IMR-90 (cell line): ENCODE measurements at regions not wholly inside any gene's neighbourhood (a gene's known extent, or its start where the extent isn't known, plus 50 kb on each side); places are given as distances from the start of the nearest gene placed in this dataset.

Source experiments
- ATAC-seq: fragments of 200-7000 bp; cut with Tn5 transposase; 2 replicates; pipeline ENCODE4 v1.9.1; 2020; ENCODE audit warnings: low read depth, mild to moderate bottlenecking, moderate library complexity
- BruUV-seq: library from RNA; stranded (reverse); fragments of 400-500 nt; replicated peaks from 2 replicates; lab custom pipeline; 2021; lab: Mats Ljungman, UMichigan
- CTCF ChIA-PET: fragments of 300-600 bp; formaldehyde crosslinking; extraction: SDS; loops from one replicate; lab custom pipeline; 2021; ENCODE audit warnings: antibody characterized with exemption; lab: Yijun Ruan, JAX
- POLR2A ChIA-PET: fragments of 300-600 bp; sonication (Branson Sonifier 250); formaldehyde crosslinking; loops from one replicate; lab custom pipeline; 2022; ENCODE audit warnings: antibody characterized with exemption; ENCODE audit not compliant: unreplicated experiment; lab: Charles Lee
- DNase-seq: peaks from one replicate; pipeline ENCODE4 v3.0.0; 2013
- H2AFZ ChIP-seq: replicated peaks from 2 replicates; pipeline ENCODE3; 2013; ENCODE audit warnings: low read length, mild to moderate bottlenecking; ENCODE audit not compliant: poor library complexity
- H2AK5ac ChIP-seq: 2 replicates; pipeline ENCODE4 v1.6.1; 2013; ENCODE audit warnings: low read depth, low read length, inconsistent platforms
- H2AK9ac ChIP-seq: replicated peaks from 2 replicates; pipeline ENCODE3; 2013; ENCODE audit warnings: mild to moderate bottlenecking, low read depth, low read length, moderate library complexity; ENCODE audit not compliant: poor library complexity
- H2BK120ac ChIP-seq: 2 replicates; pipeline ENCODE4 v1.6.1; 2013; ENCODE audit warnings: low read depth, low read length, inconsistent platforms
- H2BK15ac ChIP-seq: 3 replicates; pipeline ENCODE4 v1.6.1; 2013; ENCODE audit warnings: low read depth, low read length, inconsistent platforms
- H2BK20ac ChIP-seq: 2 replicates; pipeline ENCODE4 v1.6.1; 2013; ENCODE audit warnings: low read depth, mild to moderate bottlenecking, inconsistent platforms, low read length, moderate library complexity
- H2BK5ac ChIP-seq: 2 replicates; pipeline ENCODE4 v1.6.1; 2013; ENCODE audit warnings: mild to moderate bottlenecking, low read depth, low read length, inconsistent platforms; ENCODE audit not compliant: poor library complexity, severe bottlenecking
- H3K14ac ChIP-seq: replicated peaks from 2 replicates; pipeline ENCODE4 v1.6.1; 2013; ENCODE audit warnings: low read depth, low read length, inconsistent platforms
- H3K18ac ChIP-seq: 2 replicates; pipeline ENCODE4 v1.6.1; 2013; ENCODE audit warnings: low read depth, low read length, control low read depth
- H3K23ac ChIP-seq: 2 replicates; pipeline ENCODE4 v1.6.1; 2013; ENCODE audit warnings: low read depth, low read length, inconsistent platforms
- H3K27ac ChIP-seq: 2 replicates; pipeline ENCODE4 v1.5.1; 2013; ENCODE audit warnings: mild to moderate bottlenecking, control low read depth, low read length; ENCODE audit not compliant: insufficient read depth
- H3K27me3 ChIP-seq: 2 replicates; pipeline ENCODE4 v1.6.1; 2013; ENCODE audit warnings: low read length; ENCODE audit not compliant: control insufficient read depth, insufficient read depth
- H3K36me3 ChIP-seq: 2 replicates; pipeline ENCODE4 v1.6.1; 2013; ENCODE audit warnings: low read length, mixed read lengths; ENCODE audit not compliant: control insufficient read depth, insufficient read depth
- H3K4ac ChIP-seq: 2 replicates; pipeline ENCODE4 v1.6.1; 2013; ENCODE audit warnings: low read depth, low read length, inconsistent platforms
- H3K4me1 ChIP-seq: 2 replicates; pipeline ENCODE4 v1.6.1; 2013; ENCODE audit warnings: low read length, mixed read lengths; ENCODE audit not compliant: control insufficient read depth, insufficient read depth
- H3K4me2 ChIP-seq: 2 replicates; pipeline ENCODE4 v1.6.1; 2013; ENCODE audit warnings: low read depth, mild to moderate bottlenecking, control low read depth, low read length, moderate library complexity
- H3K4me3 ChIP-seq: 2 replicates; pipeline ENCODE4 v1.5.1; 2013; ENCODE audit warnings: low read depth, mild to moderate bottlenecking, control low read depth, low read length, moderate library complexity; ENCODE audit not compliant: insufficient read depth
- H3K56ac ChIP-seq: 2 replicates; pipeline ENCODE4 v1.6.1; 2013; ENCODE audit warnings: low read length, inconsistent platforms; ENCODE audit not compliant: insufficient read depth; ENCODE audit errors: extremely low read depth
- H3K79me1 ChIP-seq, 2 experiments: 2 replicates each; pipeline ENCODE4 v1.6.1; 2013; ENCODE audit warnings: low read length in 2 of 2, inconsistent platforms in 1 of 2, low read depth in 1 of 2
- H3K9ac ChIP-seq: 2 replicates; pipeline ENCODE4 v1.6.1; 2013; ENCODE audit warnings: low read depth, low read length, control low read depth
- H3K9me1 ChIP-seq: 2 replicates; pipeline ENCODE4 v1.6.1; 2013; ENCODE audit warnings: low read length, inconsistent platforms; ENCODE audit not compliant: insufficient read depth
- H3K9me3 ChIP-seq: 2 replicates; pipeline ENCODE4 v1.6.1; 2013; ENCODE audit warnings: low read length; ENCODE audit not compliant: control insufficient read depth, insufficient read depth
- H4K20me1 ChIP-seq: 2 replicates; pipeline ENCODE4 v1.6.1; 2013; ENCODE audit warnings: low read length, inconsistent platforms; ENCODE audit not compliant: insufficient read depth
- H4K5ac ChIP-seq: 2 replicates; pipeline ENCODE4 v1.6.1; 2013; ENCODE audit warnings: mild to moderate bottlenecking, low read depth, low read length, control low read depth
- H4K8ac ChIP-seq, 2 experiments: 2 replicates each; pipeline ENCODE4 v1.6.1; 2013; ENCODE audit warnings: low read depth in 2 of 2, low read length in 2 of 2, control low read depth in 1 of 2, inconsistent platforms in 1 of 2
- H4K91ac ChIP-seq: 2 replicates; pipeline ENCODE4 v1.6.1; 2013; ENCODE audit warnings: low read depth, low read length, inconsistent platforms; ENCODE audit not compliant: insufficient read depth
- CEBPB ChIP-seq: IDR thresholded peaks from 2 replicates; pipeline ENCODE4 v1.6.1; 2012; ENCODE audit warnings: low read depth, low read length, improper control_type of control experiment
- POLR2A ChIP-seq: IDR thresholded peaks from 2 replicates; pipeline ENCODE4 v1.6.1; 2012; ENCODE audit warnings: mild to moderate bottlenecking, low read depth, low read length
- RAD21 ChIP-seq: IDR thresholded peaks from 2 replicates; pipeline ENCODE4 v1.6.1; 2012; ENCODE audit warnings: low read length, improper control_type of control experiment
- WGBS, 2 experiments: methylation state at CpG; one replicate each; pipeline versions ENCODE4 v1.1.5 to v1.1.7; 2013; ENCODE audit warnings: missing lambda C conversion rate in 2 of 2; ENCODE audit not compliant: insufficient read length in 1 of 2; ENCODE audit errors: extremely low coverage in 2 of 2; 5-methylcytosine and 5-hydroxymethylcytosine counted together
- dilution Hi-C: fragments of 300-500 bp; cut with HindIII; formaldehyde crosslinking; loops from one replicate; pipeline ENCODE4 v1.14.3; 2018; ENCODE audit warnings: low sequenced_read_pairs; ENCODE audit not compliant: unreplicated experiment
- in situ Hi-C: fragments of 300-500 bp; cut with MboI; formaldehyde crosslinking; loops from 3 replicates; pipeline ENCODE4 v1.14.3; 2019; ENCODE audit warnings: low sequenced_read_pairs, inconsistent platforms, mixed read lengths
- intact Hi-C: fragments of 100-400 bp; cut with micrococcal nuclease; formaldehyde crosslinking; loops from 2 replicates; pipeline ENCODE4 v1.10.0; 2022

- in situ Hi-C loops (loop anchor here (10.0 kb wide), 1 partner anchor 58 kb away; no protein-coding TSS in a partner anchor), intact Hi-C loops (no loop called here), dilution Hi-C loops (no loop called here)
- Histone ChIP-seq H2AFZ (no peak overlapping the region), H4K8ac (peak overlapping the region; percentile 9 to 55; a peak in 3 of 4 replicates), H2AK9ac (no peak overlapping the region), H4K5ac (peak overlapping the region; percentile 98), H4K91ac (peak overlapping the region; percentile 93), H3K23ac (peak overlapping the region; percentile 11; the same call in 1 of the 2 replicates), H3K4me2 (no peak overlapping the region), H3K36me3 (no peaks in the 10 kb centered on the region), H2BK120ac (peak overlapping the region; percentile 94), H3K4me3 (no peak overlapping the region), H4K20me1 (no peaks in the 10 kb centered on the region), H2BK15ac (peak overlapping the region; percentile 74), H2BK5ac (peak overlapping the region; percentile 99), H3K79me1 (peaks cover 6 to 11% of the 10 kb centered on the region in 2 experiments), H3K18ac (peak overlapping the region; percentile 93), H3K27me3 (no peaks in the 10 kb centered on the region), H3K27ac (peak overlapping the region; percentile 91), H3K9ac (no peak overlapping the region), H3K9me3 (no peaks in the 10 kb centered on the region), H2BK20ac (peak overlapping the region; percentile 97), H3K14ac (peak overlapping the region; percentile 45), H3K4ac (peak overlapping the region; percentile 87), H3K4me1 (peaks cover 24% of the 10 kb centered on the region), H3K9me1 (peaks cover 4% of the 10 kb centered on the region; the same call in 1 of the 2 replicates), H2AK5ac (peak overlapping the region; percentile 90), H3K56ac (0 out of 2 replicates have a peak overlapping the region, but pooled peaks have one; percentile 6)
- ChIA-PET POLR2A (no interaction called here), CTCF (interaction anchor here (0.5 to 0.6 kb wide), 2 partner anchors 20 to 207 kb away, joined by 3 read pairs; partner anchors contain the start of gene PAPPA)
- DNase-seq (no peak), ATAC-seq (no peak)
- 78% methylated on average over 1 of the region's 2 CpGs; no CpG with 5 or more reads in 1 of the 2 experiments for WGBS, 2 experiments
- BruUV-seq, result no TSS peak
- peak; percentile 70 for TF ChIP-seq CEBPB
- TF ChIP-seq RAD21, result no peak
- TF ChIP-seq POLR2A, result no peak
Observed at GRCh38 chr9:115946530-115946929, 207.1 kb upstream of the PAPPA start.
